Liver (tissue), 8 donors: ENCODE measurements at regions not wholly inside any gene's neighbourhood (a gene's known extent, or its start where the extent isn't known, plus 50 kb on each side); places are given as distances from the start of the nearest gene placed in this dataset.
"Not testable (repeated sequence)": the region's sequence is repeated elsewhere in the genome, so short reads cannot be mapped to it uniquely, and the experiment has no call there.

Experiments used
- DNase-seq: peaks from one replicate; pipeline ENCODE4 v3.0.0-alpha.2; 2017; ENCODE audit warnings: low spot score
- H3K27ac ChIP-seq, 2 donors: one replicate each; pipeline ENCODE4 v1.7.0; 2013; ENCODE audit warnings: inconsistent platforms in 2 of 2, low read length in 2 of 2, control low read depth in 1 of 2, low read depth in 1 of 2, mild to moderate bottlenecking in 1 of 2
- H3K27me3 ChIP-seq, 4 donors: one replicate each; pipeline versions ENCODE4 v1.6.1 to v1.7.0; 2013; ENCODE audit warnings: low read length in 3 of 4, inconsistent platforms in 1 of 4, mild to moderate bottlenecking in 1 of 4, moderate library complexity in 1 of 4; ENCODE audit not compliant: control insufficient read depth in 4 of 4, insufficient read depth in 4 of 4
- H3K36me3 ChIP-seq, 4 donors: one replicate each; pipeline versions ENCODE4 v1.6.1 to v1.7.0; 2013; ENCODE audit warnings: low read length in 3 of 4, mild to moderate bottlenecking in 3 of 4, low read depth in 1 of 4, moderate library complexity in 1 of 4; ENCODE audit not compliant: control insufficient read depth in 4 of 4, insufficient read depth in 3 of 4
- H3K4me1 ChIP-seq, 4 donors: one replicate each; pipeline versions ENCODE4 v1.6.1 to v1.7.0; 2013; ENCODE audit warnings: low read length in 3 of 4, mild to moderate bottlenecking in 3 of 4, moderate library complexity in 1 of 4; ENCODE audit not compliant: control insufficient read depth in 4 of 4, insufficient read depth in 4 of 4
- H3K4me3 ChIP-seq, 3 donors: one replicate each; pipeline versions ENCODE4 v1.6.1 to v1.7.0; 2013; ENCODE audit warnings: low read length in 3 of 3, control low read depth in 1 of 3, low read depth in 1 of 3, mild to moderate bottlenecking in 1 of 3
- H3K9ac ChIP-seq, 2 donors: one replicate each; pipeline ENCODE4 v1.7.0; 2013; ENCODE audit warnings: low read length in 2 of 2, mild to moderate bottlenecking in 2 of 2, moderate library complexity in 2 of 2, control low read depth in 1 of 2, low read depth in 1 of 2
- H3K9me3 ChIP-seq, 4 donors: one replicate each; pipeline versions ENCODE4 v1.6.1 to v1.7.0; 2013; ENCODE audit warnings: low read length in 3 of 4; ENCODE audit not compliant: control insufficient read depth in 4 of 4
- ATF3 ChIP-seq: IDR thresholded peaks from 2 replicates; pipeline ENCODE4 v1.6.1; 2016; ENCODE audit warnings: antibody characterized with exemption
- CTCF ChIP-seq: fragments of 150-350 bp; IDR thresholded peaks from 2 replicates; pipeline ENCODE4 v1.5.1; 2017; ENCODE audit warnings: improper control_type of control experiment, low read depth, low read length; ENCODE audit not compliant: missing input control
- EGR1 ChIP-seq, 2 donors: IDR thresholded peaks; 2 replicates each; pipeline ENCODE4 v1.6.1; 2016 to 2018; ENCODE audit warnings: antibody characterized with exemption in 2 of 2, low read depth in 2 of 2
- FOXA1 ChIP-seq: IDR thresholded peaks from 2 replicates; pipeline ENCODE4 v1.6.1; 2016; ENCODE audit warnings: antibody characterized with exemption
- FOXA2 ChIP-seq: IDR thresholded peaks from 2 replicates; pipeline ENCODE4 v1.6.1; 2016; ENCODE audit warnings: antibody characterized with exemption
- GABPA ChIP-seq, 2 donors: IDR thresholded peaks in 1 of 2; conservative IDR thresholded peaks in 1 of 2; 2 replicates each; pipeline ENCODE4 v1.6.1; 2016; ENCODE audit warnings: antibody characterized with exemption in 2 of 2, mild to moderate bottlenecking in 1 of 2, moderate library complexity in 1 of 2
- HNF4A ChIP-seq, 2 donors: conservative IDR thresholded peaks; 2 replicates each; pipeline ENCODE4 v1.6.1; 2016; ENCODE audit warnings: antibody characterized with exemption in 2 of 2, mild to moderate bottlenecking in 2 of 2
- HNF4G ChIP-seq: IDR thresholded peaks from 2 replicates; pipeline ENCODE4 v1.6.1; 2016; ENCODE audit warnings: antibody characterized with exemption
- JUND ChIP-seq, 2 donors: IDR thresholded peaks; 2 replicates each; pipeline ENCODE4 v1.6.1; 2016; ENCODE audit warnings: antibody characterized with exemption in 2 of 2
- MAX ChIP-seq: IDR thresholded peaks from 2 replicates; pipeline ENCODE4 v1.6.1; 2016; ENCODE audit warnings: antibody characterized with exemption
- NR2F2 ChIP-seq: IDR thresholded peaks from 2 replicates; pipeline ENCODE4 v1.6.1; 2016; ENCODE audit warnings: antibody characterized with exemption
- RAD21 ChIP-seq, 2 donors: IDR thresholded peaks; 2 replicates each; pipeline ENCODE4 v1.6.1; 2016; ENCODE audit warnings: antibody characterized with exemption in 2 of 2, mild to moderate bottlenecking in 2 of 2
- REST ChIP-seq: IDR thresholded peaks from 2 replicates; pipeline ENCODE4 v1.6.1; 2016; ENCODE audit warnings: antibody characterized with exemption, mild to moderate bottlenecking
- RXRA ChIP-seq, 2 donors: IDR thresholded peaks; 2 replicates each; pipeline ENCODE4 v1.6.1; 2017 to 2018; ENCODE audit warnings: antibody characterized with exemption in 2 of 2, mild to moderate bottlenecking in 1 of 2
- SP1 ChIP-seq: IDR thresholded peaks from 2 replicates; pipeline ENCODE4 v1.6.1; 2018; ENCODE audit warnings: antibody characterized with exemption, mild to moderate bottlenecking
- TAF1 ChIP-seq: conservative IDR thresholded peaks from 2 replicates; pipeline ENCODE4 v1.6.1; 2016; ENCODE audit warnings: antibody characterized with exemption, mild to moderate bottlenecking
- YY1 ChIP-seq: IDR thresholded peaks from 2 replicates; pipeline ENCODE4 v1.6.1; 2016; ENCODE audit warnings: antibody characterized with exemption, mild to moderate bottlenecking
- ZBTB33 ChIP-seq: IDR thresholded peaks from 2 replicates; pipeline ENCODE4 v1.6.1; 2016; ENCODE audit warnings: antibody characterized with exemption
- WGBS: extraction: QIAGEN DNeasy Blood & Tissue Kit; methylation state at CpG from one replicate; pipeline ENCODE4 v1.1.7; 2013; 5-methylcytosine and 5-hydroxymethylcytosine counted together
- donor health status: healthy.
- donor health status: healthy.
- donor health status: healthy.
- donor health status: healthy.
- donor health status: healthy.

- not testable (repeated sequence) for H3K27me3 ChIP-seq, H3K9ac ChIP-seq, H3K9me3 ChIP-seq, H3K4me3 ChIP-seq, H3K4me1 ChIP-seq, H3K27ac ChIP-seq, H3K36me3 ChIP-seq, DNase-seq
- 78% methylated on average over 5 of the region's 5 CpGs for WGBS
These were observed 92.9 kb upstream of the ATF7IP2 start for GRCh38 chr16:10292976-10293375.

- DNase-seq, H3K36me3 ChIP-seq, H3K9ac ChIP-seq, H3K9me3 ChIP-seq, H3K4me1 ChIP-seq, H3K27me3 ChIP-seq, H3K27ac ChIP-seq, H3K4me3 ChIP-seq: not testable (repeated sequence)
- 84% methylated on average over 3 of the region's 3 CpGs for WGBS
These were observed 91.7 kb upstream of the ATF7IP2 start for GRCh38 chr16:10294153-10294552.

GRCh38 chr16:10296956-10297340, 88.9 kb upstream of the ATF7IP2 start:
- no peak overlapping the region for H3K4me3 ChIP-seq
- TF ChIP-seq NR2F2 (no peak), YY1 (no peak), CTCF (no peak), TAF1 (no peak), JUND (IDR thresholded peaks at IDR 0.05) (no peak), ZBTB33 (no peak), ATF3 (no peak), EGR1 (IDR thresholded peaks at IDR 0.05; ENCODE audit: low read depth in 2 of 2) (no peak), FOXA2 (no peak), HNF4G (no peak), RAD21 (IDR thresholded peaks at IDR 0.05) (no peak), MAX (no peak), SP1 (no peak), GABPA (IDR thresholded peaks at IDR 0.05 in 1 of 2, conservative IDR thresholded peaks at IDR 0.05 in 1 of 2) (no peak), FOXA1 (no peak), RXRA (IDR thresholded peaks at IDR 0.05) (no peak), HNF4A (conservative IDR thresholded peaks at IDR 0.05) (no peak), REST (no peak)
- no peak overlapping the region for H3K9ac ChIP-seq
- no peaks in the 10 kb centered on the region for H3K27me3 ChIP-seq
- no peaks in the 10 kb centered on the region for H3K9me3 ChIP-seq
- WGBS = 96% methylated on average over 7 of the region's 7 CpGs
- H3K27ac ChIP-seq = peak overlapping the region in 1 of 2 donors; percentile 20
- no peaks in the 10 kb centered on the region for H3K4me1 ChIP-seq
- no peak for DNase-seq
- H3K36me3 ChIP-seq = no peaks in the 10 kb centered on the region
